A549 (cell line): ENCODE measurements at regions not wholly inside any gene's neighbourhood (a gene's known extent, or its start where the extent isn't known, plus 50 kb on each side); places are given as distances from the start of the nearest gene placed in this dataset.

Source experiments
- CTCF ChIP-seq: fragments of >200 bp; sonication (Bioruptor Twin); formaldehyde crosslinking; IDR thresholded peaks from 3 replicates; pipeline ENCODE4 v1.5.1; 2016
- EP300 ChIP-seq, 2 experiments: fragments of >200 bp; sonication (Bioruptor Twin); formaldehyde crosslinking; IDR thresholded peaks; 2 replicates in 1 of 2; 3 replicates in 1 of 2; pipeline ENCODE4 v1.6.1; 2016 to 2017
- SMC3 ChIP-seq: fragments of >200 bp; sonication (Bioruptor Twin); formaldehyde crosslinking; IDR thresholded peaks from 3 replicates; pipeline ENCODE4 v1.6.1; 2018; ENCODE audit warnings: inconsistent platforms

- TF ChIP-seq CTCF (no peak), EP300 (IDR thresholded peaks at IDR 0.05) (no peak), SMC3 (no peak)
These were observed 97.4 kb downstream of the FOXL3 start for GRCh38 chr7:387132-388022.
